ENCODE measurements at regions not wholly inside any gene's neighbourhood (a gene's known extent, or its start where the extent isn't known, plus 50 kb on each side); places are given as distances from the start of the nearest gene placed in this dataset.

- no peak for TF ChIP-seq CTCF (IDR thresholded peaks at IDR 0.05; ENCODE audit: low read length)
- TF ChIP-seq EZH2 (optimal IDR thresholded peaks at IDR 0.05; ENCODE audit: low read depth, low read length) = no peak
Observed at GRCh38 chr17:14704121-14704520, 403.2 kb downstream of the HS3ST3B1 start.
